ENCODE measurements at regions not wholly inside any gene's neighbourhood (a gene's known extent, or its start where the extent isn't known, plus 50 kb on each side); places are given as distances from the start of the nearest gene placed in this dataset.

DNA sequence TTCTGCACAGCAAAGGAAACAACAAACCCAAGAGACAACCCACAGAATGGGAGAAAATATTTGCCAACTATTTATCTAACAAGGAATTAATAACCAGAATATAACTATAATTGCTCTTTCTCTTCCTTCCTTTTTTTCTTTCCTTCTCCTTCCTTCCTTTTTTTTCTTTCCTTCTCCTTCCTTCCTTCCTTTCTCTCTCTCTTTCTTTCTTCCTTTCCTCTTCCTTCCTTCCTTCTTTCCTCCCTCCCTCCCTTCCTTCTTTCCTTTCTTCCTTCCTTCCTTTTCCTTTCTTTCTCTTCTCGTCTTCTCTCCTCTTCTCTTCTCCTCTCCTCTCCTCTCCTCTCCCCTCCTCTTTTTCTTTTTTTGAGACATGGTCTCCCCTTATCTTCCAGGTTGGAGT, 345.4 kb upstream of the ARRDC4 start:
- Histone ChIP-seq H3K4me3 (ENCODE audit: low read depth, low read length) (no peak overlapping the region), H3K9me3 (ENCODE audit: control insufficient read depth, insufficient read depth, low read depth, low read length) (peaks cover 3% of the 10 kb centered on the region; the same call in 1 of the 2 replicates), H3K27ac (ENCODE audit: extremely low read depth, low read depth, low read length) (no peak overlapping the region), H3K4me1 (ENCODE audit: control insufficient read depth, insufficient read depth, low read length) (no peaks in the 10 kb centered on the region), H3K36me3 (ENCODE audit: control insufficient read depth in 2 of 2, insufficient read depth in 1 of 2, low read length in 2 of 2) (no peaks in the 10 kb centered on the region)
- no peak for TF ChIP-seq ZNF513 (tag by site-specific recombination; IDR thresholded peaks at IDR 0.05)
- TF ChIP-seq ZNF366 (tag by site-specific recombination; conservative IDR thresholded peaks at IDR 0.05), result peak; percentile 67
- ChIA-PET CTCF (no interaction called here), POLR2A (no interaction called here)

GRCh38 chr15:97623091-97623661, 337.3 kb upstream of the ARRDC4 start:
- POLR2A ChIA-PET, result no interaction called here
- Histone ChIP-seq H3K27ac (ENCODE audit: extremely low read depth, low read depth, low read length) (no peak overlapping the region), H3K4me3 (ENCODE audit: low read depth, low read length) (no peak overlapping the region), H3K4me1 (ENCODE audit: control insufficient read depth, insufficient read depth, low read length) (no peaks in the 10 kb centered on the region), H3K36me3 (ENCODE audit: control insufficient read depth in 2 of 2, insufficient read depth in 1 of 2, low read length in 2 of 2) (no peaks in the 10 kb centered on the region), H3K9me3 (ENCODE audit: control insufficient read depth, insufficient read depth, low read depth, low read length) (no peaks in the 10 kb centered on the region)
- no peak for TF ChIP-seq ZNF544 (tag by site-specific recombination; IDR thresholded peaks at IDR 0.05)
- no peak for TF ChIP-seq ZNF501 (tag by site-specific recombination; IDR thresholded peaks at IDR 0.05)
- no peak for TF ChIP-seq KLF9 (tag by site-specific recombination; IDR thresholded peaks at IDR 0.05; ENCODE audit: low read depth)
- TF ChIP-seq ZNF114 (tag by site-specific recombination; IDR thresholded peaks at IDR 0.05), result no peak
- TF ChIP-seq ZNF843 (tag by site-specific recombination; IDR thresholded peaks at IDR 0.05), result no peak
- TF ChIP-seq ZNF48 (tag by site-specific recombination; IDR thresholded peaks at IDR 0.05), result no peak
- no peak for TF ChIP-seq ZNF548 (tag by site-specific recombination; IDR thresholded peaks at IDR 0.05)
- TF ChIP-seq SP3 (tag by site-specific recombination; IDR thresholded peaks at IDR 0.05), result no peak
- CTCF ChIA-PET, result no interaction called here

DNA sequence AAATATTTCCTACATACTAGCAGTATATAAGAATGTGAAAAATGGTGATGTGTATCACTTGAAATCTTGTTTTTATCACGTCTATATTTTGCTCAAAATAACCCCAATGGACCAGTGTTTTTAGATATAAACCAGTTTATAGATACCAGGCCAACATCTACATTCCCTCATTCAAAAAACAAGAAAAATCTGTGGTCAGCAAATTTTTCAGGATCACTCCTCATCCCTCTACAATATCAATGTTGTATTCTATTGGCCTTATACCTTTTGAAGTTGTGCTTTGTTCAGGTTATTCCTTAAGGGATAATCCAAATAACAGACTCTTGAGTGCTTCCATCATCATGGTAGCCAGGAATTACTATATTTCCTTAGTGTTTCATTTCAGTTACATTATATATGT, 332.9 kb upstream of the ARRDC4 start:
- Histone ChIP-seq H3K27ac (ENCODE audit: extremely low read depth, low read depth, low read length) (no peak overlapping the region), H3K4me1 (ENCODE audit: control insufficient read depth, insufficient read depth, low read length) (no peaks in the 10 kb centered on the region), H3K4me3 (ENCODE audit: low read depth, low read length) (no peak overlapping the region), H3K9me3 (ENCODE audit: control insufficient read depth, insufficient read depth, low read depth, low read length) (no peaks in the 10 kb centered on the region; the same call in 1 of the 2 replicates), H3K36me3 (ENCODE audit: control insufficient read depth in 2 of 2, insufficient read depth in 1 of 2, low read length in 2 of 2) (no peaks in the 10 kb centered on the region)
- CTCF ChIA-PET, result no interaction called here
- POLR2A ChIA-PET, result no interaction called here
- no peak for TF ChIP-seq ZNF19 (tag by site-specific recombination; IDR thresholded peaks at IDR 0.05; ENCODE audit: low read depth)
- TF ChIP-seq SALL2 (tag by site-specific recombination; IDR thresholded peaks at IDR 0.05; ENCODE audit: borderline replicate concordance), result no peak
- no peak for TF ChIP-seq ZNF416 (tag by site-specific recombination; IDR thresholded peaks at IDR 0.05)
- no peak for TF ChIP-seq ZNF560 (tag by site-specific recombination; IDR thresholded peaks at IDR 0.05; ENCODE audit: borderline replicate concordance)
- TF ChIP-seq ZNF645 (tag by site-specific recombination; IDR thresholded peaks at IDR 0.05), result no peak
- TF ChIP-seq ZNF138 (tag by site-specific recombination; IDR thresholded peaks at IDR 0.05; ENCODE audit: borderline replicate concordance), result no peak
- no peak for TF ChIP-seq ZNF654 (tag by site-specific recombination; IDR thresholded peaks at IDR 0.05; ENCODE audit: low read depth)
- TF ChIP-seq ZNF785 (tag by site-specific recombination; IDR thresholded peaks at IDR 0.05), result no peak
- TF ChIP-seq ZNF558 (tag by site-specific recombination; IDR thresholded peaks at IDR 0.05), result no peak
- no peak for TF ChIP-seq ZNF658 (tag by site-specific recombination; IDR thresholded peaks at IDR 0.05)
- no peak for TF ChIP-seq ZNF24 (tag by site-specific recombination; IDR thresholded peaks at IDR 0.05)
- TF ChIP-seq, protein P1, sequence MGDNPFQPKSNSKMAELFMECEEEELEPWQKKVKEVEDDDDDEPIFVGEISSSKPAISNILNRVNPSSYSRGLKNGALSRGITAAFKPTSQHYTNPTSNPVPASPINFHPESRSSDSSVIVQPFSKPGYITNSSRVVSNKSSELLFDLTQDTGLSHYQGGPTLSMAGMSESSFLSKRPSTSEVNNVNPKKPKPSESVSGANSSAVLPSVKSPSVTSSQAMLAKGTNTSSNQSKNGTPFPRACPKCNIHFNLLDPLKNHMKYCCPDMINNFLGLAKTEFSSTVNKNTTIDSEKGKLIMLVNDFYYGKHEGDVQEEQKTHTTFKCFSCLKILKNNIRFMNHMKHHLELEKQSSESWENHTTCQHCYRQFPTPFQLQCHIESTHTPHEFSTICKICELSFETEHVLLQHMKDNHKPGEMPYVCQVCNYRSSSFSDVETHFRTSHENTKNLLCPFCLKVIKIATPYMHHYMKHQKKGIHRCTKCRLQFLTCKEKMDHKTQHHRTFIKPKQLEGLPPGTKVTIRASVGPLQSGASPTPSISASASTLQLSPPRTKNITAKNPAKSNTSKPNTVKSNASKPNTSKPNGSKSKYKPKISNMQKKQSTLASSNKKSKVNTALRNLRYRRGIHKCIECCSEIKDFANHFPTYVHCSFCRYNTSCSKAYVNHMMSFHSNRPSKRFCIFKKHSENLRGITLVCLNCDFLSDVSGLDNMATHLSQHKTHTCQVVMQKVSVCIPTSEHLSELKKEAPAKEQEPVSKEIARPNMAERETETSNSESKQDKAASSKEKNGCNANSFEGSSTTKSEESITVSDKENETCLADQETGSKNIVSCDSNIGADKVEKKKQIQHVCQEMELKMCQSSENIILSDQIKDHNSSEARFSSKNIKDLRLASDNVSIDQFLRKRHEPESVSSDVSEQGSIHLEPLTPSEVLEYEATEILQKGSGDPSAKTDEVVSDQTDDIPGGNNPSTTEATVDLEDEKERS (tag by site-specific recombination; IDR thresholded peaks at IDR 0.05), result no peak
- no peak for TF ChIP-seq ZNF16 (tag by site-specific recombination; IDR thresholded peaks at IDR 0.05; ENCODE audit: low read depth)
- TF ChIP-seq REST (tag by site-specific recombination; IDR thresholded peaks at IDR 0.05), result no peak

Data from HEK293 (cell line).